Activated CD4-positive, alpha-beta T cell treated with anti-CD3 and anti-CD28 coated beads for 36 hours (primary cell): ENCODE measurements at regions not wholly inside any gene's neighbourhood (a gene's known extent, or its start where the extent isn't known, plus 50 kb on each side); places are given as distances from the start of the nearest gene placed in this dataset.
A peak's percentile ranks its signal among the peaks of the same experiment; 100 is the strongest.

ENCODE experiments used
- ATAC-seq: fragments of 200-7000 bp; cut with Tn5 transposase; one replicate; pipeline ENCODE4 v1.10.0; 2021; ENCODE audit warnings: mild to moderate bottlenecking, moderate library complexity
- CTCF ChIA-PET: fragments of 350-600 bp; sonication (Branson Sonifier 250); formaldehyde crosslinking; loops from one replicate; lab custom pipeline; 2021; ENCODE audit warnings: antibody characterized with exemption; lab: Charles Lee
- POLR2A ChIA-PET: fragments of 350-600 bp; sonication (Branson Sonifier 250); formaldehyde crosslinking; loops from one replicate; lab custom pipeline; 2021; ENCODE audit warnings: antibody characterized with exemption, inconsistent platforms; lab: Charles Lee
- DNase-seq: peaks from one replicate; pipeline ENCODE4 v3.0.0-alpha.2; 2020
- H3K27ac Mint-ChIP-seq: one replicate; pipeline ENCODE4 v1.8.0; 2021; ENCODE audit warnings: mixed read lengths
- H3K27me3 Mint-ChIP-seq: one replicate; pipeline ENCODE4 v1.8.0; 2021; ENCODE audit warnings: mixed read lengths
- H3K36me3 Mint-ChIP-seq: one replicate; pipeline ENCODE4 v1.8.0; 2021; ENCODE audit warnings: low read depth, mixed read lengths
- H3K4me1 Mint-ChIP-seq: one replicate; pipeline ENCODE4 v1.8.0; 2021; ENCODE audit warnings: mixed read lengths
- H3K4me3 Mint-ChIP-seq: one replicate; pipeline ENCODE4 v1.8.0; 2021; ENCODE audit warnings: mild to moderate bottlenecking, moderate library complexity, mixed read lengths
- H3K9me3 Mint-ChIP-seq: one replicate; pipeline ENCODE4 v1.8.0; 2021; ENCODE audit warnings: low read depth, mixed read lengths
- intact Hi-C, 2 experiments: fragments of 100-400 bp; cut with DNase I in 1 of 2; cut with micrococcal nuclease in 1 of 2; formaldehyde crosslinking; loops; one replicate each; pipeline versions ENCODE4 v1.14.2 to v1.15.1; 2022 to 2024; cut with DNase I, micrococcal nuclease

DNA sequence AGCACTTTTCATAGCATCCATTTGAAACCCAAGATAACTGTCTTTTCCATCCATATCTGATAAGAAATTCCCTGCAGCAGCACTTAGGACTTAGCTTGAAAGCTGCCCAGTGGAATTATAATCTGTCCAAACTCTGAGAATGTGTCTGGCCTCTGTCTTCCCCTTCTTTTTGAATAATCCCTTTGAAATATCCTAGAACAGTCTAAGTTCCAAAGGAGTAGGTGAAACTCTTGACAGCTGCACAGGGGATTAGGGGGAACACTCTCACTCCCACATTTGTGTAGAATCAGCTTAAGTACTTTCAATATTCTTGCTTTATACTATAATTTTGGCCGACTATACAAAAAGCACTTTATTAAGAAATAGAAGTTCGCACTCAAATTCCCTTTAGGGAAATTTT lies 157.7 kb downstream of the PAPSS1 start:
- Mint-ChIP-seq H3K4me3 (no peak overlapping the region), H3K4me1 (no peaks in the 10 kb centered on the region), H3K9me3 (peaks cover 2% of the 10 kb centered on the region), H3K36me3 (no peaks in the 10 kb centered on the region), H3K27me3 (peaks cover 13% of the 10 kb centered on the region), H3K27ac (no peak overlapping the region)
- DNase-seq (no peak), ATAC-seq (no peak)
- ChIA-PET POLR2A (no interaction called here), CTCF (no interaction called here)
- intact Hi-C loops, result no loop called here

DNA sequence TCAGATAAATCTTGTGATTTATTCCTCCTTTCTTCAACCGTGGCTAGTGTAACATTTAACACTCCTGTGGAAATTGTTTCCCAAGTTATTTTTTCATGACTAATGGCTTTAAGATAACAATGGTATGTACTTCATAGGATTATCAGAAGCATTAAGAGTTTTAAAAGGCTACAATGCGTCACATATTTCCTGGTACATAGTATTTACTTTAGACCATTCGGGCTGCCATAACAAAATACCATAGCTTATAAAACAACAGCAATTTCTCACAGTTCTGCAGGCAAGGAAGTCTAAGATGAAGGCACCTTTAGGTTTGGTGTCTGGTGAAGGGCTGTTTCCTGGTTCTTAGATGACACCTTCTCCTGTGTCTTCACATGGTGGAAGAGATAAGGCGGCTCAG lies 158.6 kb downstream of the PAPSS1 start:
- POLR2A ChIA-PET, result no interaction called here
- H3K4me1 Mint-ChIP-seq, result no peaks in the 10 kb centered on the region
- no peaks in the 10 kb centered on the region for H3K9me3 Mint-ChIP-seq
- CTCF ChIA-PET, result no interaction called here
- H3K36me3 Mint-ChIP-seq, result no peaks in the 10 kb centered on the region
- no peak overlapping the region for H3K27ac Mint-ChIP-seq
- intact Hi-C loops, result no loop called here
- DNase-seq (no peak), ATAC-seq (no peak)
- no peak overlapping the region for H3K4me3 Mint-ChIP-seq
- peaks cover 13% of the 10 kb centered on the region for H3K27me3 Mint-ChIP-seq

DNA sequence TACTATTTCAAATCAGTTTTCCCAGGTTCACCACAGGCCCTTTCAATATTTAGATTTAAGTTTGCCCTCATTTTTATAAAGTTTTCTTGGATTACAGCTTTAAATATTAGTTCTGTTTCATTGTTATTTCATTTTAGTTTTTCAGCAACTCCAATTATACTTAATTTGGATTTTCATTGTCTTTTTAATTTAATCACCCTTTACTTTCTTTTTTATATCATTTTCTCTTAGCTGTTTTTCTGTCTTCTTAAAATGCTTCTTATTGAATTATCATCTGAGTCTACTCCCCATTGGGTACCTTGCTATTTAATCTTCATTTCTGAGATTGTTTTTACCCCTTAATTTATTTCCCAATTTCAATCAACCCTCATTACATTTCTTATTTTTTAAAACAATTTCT lies 160.4 kb downstream of the PAPSS1 start:
- CTCF ChIA-PET, result interaction anchor here (0.6 to 0.7 kb wide), 2 partner anchors 26 to 354 kb away, joined by 3 read pairs; no protein-coding TSS in a partner anchor
- POLR2A ChIA-PET, result no interaction called here
- no peak for ATAC-seq
- H3K4me1 Mint-ChIP-seq, result no peaks in the 10 kb centered on the region
- H3K9me3 Mint-ChIP-seq, result no peaks in the 10 kb centered on the region
- H3K4me3 Mint-ChIP-seq, result no peak overlapping the region
- no peak overlapping the region for H3K27ac Mint-ChIP-seq
- no peaks in the 10 kb centered on the region for H3K36me3 Mint-ChIP-seq
- no peak for DNase-seq
- peaks cover 6% of the 10 kb centered on the region for H3K27me3 Mint-ChIP-seq
- intact Hi-C loops, result loop anchor here in 1 of 2 experiments (10.0 kb wide), 1 partner anchor 165 kb away; the partner anchor contains the start of gene PAPSS1

DNA sequence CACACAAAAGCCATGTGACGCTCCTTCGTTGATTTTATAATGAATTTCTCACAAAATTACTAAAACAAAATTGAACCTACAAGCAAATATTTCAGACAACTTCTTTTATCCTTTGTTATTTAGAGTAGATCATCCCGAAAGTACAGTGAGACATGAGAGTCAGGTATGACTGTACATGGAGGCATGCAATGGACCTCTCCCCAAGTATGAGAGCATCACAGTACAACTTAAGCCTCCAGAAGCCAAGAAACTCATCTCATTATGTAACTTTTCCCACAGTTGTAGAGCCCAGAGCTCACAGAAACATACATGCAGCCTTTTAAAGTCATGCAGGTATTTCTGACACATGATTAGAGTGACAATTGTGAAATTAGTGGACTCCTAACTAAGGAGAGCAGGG lies 167.7 kb downstream of the PAPSS1 start:
- ATAC-seq (no peak), DNase-seq (no peak)
- Mint-ChIP-seq H3K9me3 (no peaks in the 10 kb centered on the region), H3K4me3 (no peak overlapping the region), H3K4me1 (no peaks in the 10 kb centered on the region), H3K36me3 (no peaks in the 10 kb centered on the region), H3K27ac (no peak overlapping the region), H3K27me3 (no peaks in the 10 kb centered on the region)
- POLR2A ChIA-PET, result no interaction called here
- CTCF ChIA-PET, result interaction anchor here (0.6 to 2.2 kb wide), 4 partner anchors 155 to 1020 kb away, joined by 3 to 5 read pairs (median 3); no protein-coding TSS in a partner anchor
- intact Hi-C loops, result loop anchor here in 1 of 2 experiments (10.0 kb wide), 1 partner anchor 172 kb away; the partner anchor contains the start of gene PAPSS1

DNA sequence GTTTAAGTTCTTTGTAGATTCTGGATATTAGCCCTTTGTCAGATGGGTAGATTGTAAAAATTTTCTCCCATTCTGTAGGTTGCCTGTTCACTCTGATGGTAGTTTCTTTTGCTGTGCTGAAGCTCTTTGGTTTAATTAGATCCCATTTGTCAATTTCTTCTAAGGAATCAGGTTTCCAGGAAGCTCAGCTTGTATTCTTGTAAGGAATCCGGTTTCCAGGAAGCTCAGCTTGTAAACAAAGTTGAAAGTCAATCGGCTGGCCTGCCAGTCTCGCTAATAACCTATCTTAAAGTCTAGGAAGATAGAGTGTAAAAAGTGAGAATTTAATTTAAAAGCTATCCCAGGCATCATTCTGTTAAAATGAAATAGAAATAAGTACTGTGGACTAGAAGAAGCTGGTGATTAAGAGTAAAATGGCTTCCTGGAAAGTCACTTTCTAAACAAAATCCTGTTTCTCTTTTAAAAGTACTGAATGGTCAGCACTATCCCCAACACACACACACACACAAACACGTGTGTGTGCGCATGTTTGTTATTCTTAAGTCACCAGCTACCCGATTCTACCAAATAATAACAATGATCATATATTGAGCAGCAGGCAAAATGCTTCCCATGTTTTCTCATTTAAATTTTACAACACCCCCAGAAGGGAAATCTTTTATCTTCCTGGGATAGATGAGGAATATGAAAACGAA lies 171.7 kb downstream of the PAPSS1 start:
- POLR2A ChIA-PET, result no interaction called here
- no peaks in the 10 kb centered on the region for H3K9me3 Mint-ChIP-seq
- H3K27ac Mint-ChIP-seq, result no peak overlapping the region
- CTCF ChIA-PET, result interaction anchor here (0.6 to 1.1 kb wide), 2 partner anchors 56 to 365 kb away, joined by 3 to 4 read pairs; no protein-coding TSS in a partner anchor
- intact Hi-C loops, result no loop called here
- H3K36me3 Mint-ChIP-seq, result no peaks in the 10 kb centered on the region
- no peak overlapping the region for H3K4me3 Mint-ChIP-seq
- no peak for ATAC-seq
- no peaks in the 10 kb centered on the region for H3K27me3 Mint-ChIP-seq
- no peak for DNase-seq
- H3K4me1 Mint-ChIP-seq, result no peaks in the 10 kb centered on the region

DNA sequence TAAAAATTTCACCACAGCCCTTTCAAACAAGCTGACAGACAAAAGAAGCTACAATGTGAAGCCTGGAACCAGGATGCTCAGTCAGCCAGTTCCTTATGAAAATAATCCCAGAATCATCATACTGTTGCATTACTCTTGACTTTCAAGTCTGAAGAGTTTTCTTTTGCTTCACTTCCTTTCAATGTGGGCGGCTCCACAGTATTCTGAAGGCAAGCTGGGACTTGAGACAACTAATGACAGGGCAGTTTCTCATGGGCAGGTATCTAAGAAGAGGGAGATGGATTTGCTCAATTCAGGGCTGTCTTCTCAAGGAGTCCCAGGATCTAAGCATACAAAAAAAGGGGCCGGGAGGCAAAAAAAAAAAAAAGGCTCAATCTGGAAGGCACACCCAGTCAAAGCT lies 173.4 kb downstream of the PAPSS1 start:
- Mint-ChIP-seq H3K9me3 (no peaks in the 10 kb centered on the region), H3K27ac (no peak overlapping the region), H3K36me3 (no peaks in the 10 kb centered on the region), H3K27me3 (peaks cover under 1% of the 10 kb centered on the region), H3K4me1 (no peaks in the 10 kb centered on the region), H3K4me3 (no peak overlapping the region)
- POLR2A ChIA-PET, result no interaction called here
- intact Hi-C loops, result no loop called here
- ATAC-seq (no peak), DNase-seq (no peak)
- CTCF ChIA-PET, result interaction anchor here (0.7 to 1.2 kb wide), 2 partner anchors 26 to 366 kb away, joined by 3 read pairs; no protein-coding TSS in a partner anchor

DNA sequence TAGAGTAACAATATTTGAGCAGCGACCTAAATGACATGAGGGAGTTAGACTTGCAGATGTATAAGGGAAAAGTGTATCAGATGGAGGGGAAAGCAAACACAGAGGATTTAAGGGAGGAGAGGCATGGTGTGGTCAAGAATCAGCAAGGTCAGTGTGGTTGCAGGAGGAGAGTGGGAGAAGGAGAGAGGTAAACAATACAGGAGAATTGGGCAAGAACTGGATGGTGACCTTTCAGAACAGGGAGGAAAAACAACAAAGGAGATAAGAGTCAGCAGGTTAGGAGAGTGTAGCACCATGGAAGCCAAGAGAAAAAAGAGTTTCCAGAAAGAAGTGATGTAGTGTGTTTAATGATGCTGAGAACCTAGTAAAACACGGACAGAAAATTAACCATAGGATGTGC lies 178.5 kb downstream of the PAPSS1 start:
- CTCF ChIA-PET, result no interaction called here

DNA sequence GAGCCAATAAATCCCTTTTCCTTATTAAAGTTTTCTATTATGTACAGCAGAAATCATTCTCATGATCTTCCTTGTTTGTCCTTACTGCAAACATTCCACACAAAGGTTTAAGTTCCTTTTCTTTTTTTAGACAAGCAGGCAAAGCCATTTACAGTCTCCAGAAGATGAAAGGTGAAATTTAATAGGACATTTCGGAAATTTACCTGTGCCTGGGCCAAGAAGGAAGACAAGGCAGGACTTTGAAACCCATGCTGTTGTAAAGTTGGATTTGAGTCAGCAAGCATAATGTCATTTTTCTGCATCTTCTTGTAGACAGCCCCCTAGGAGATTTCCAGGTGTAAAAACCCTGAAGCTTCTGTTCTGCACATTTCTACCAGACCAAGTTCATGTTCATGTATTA lies 188.1 kb downstream of the PAPSS1 start:
- DNase-seq (no peak), ATAC-seq (no peak)
- H3K27me3 Mint-ChIP-seq, result peaks cover 4% of the 10 kb centered on the region
- no peaks in the 10 kb centered on the region for H3K4me1 Mint-ChIP-seq
- no peak overlapping the region for H3K27ac Mint-ChIP-seq
- intact Hi-C loops, result no loop called here
- ChIA-PET CTCF (no interaction called here), POLR2A (no interaction called here)
- no peaks in the 10 kb centered on the region for H3K36me3 Mint-ChIP-seq
- no peak overlapping the region for H3K4me3 Mint-ChIP-seq
- H3K9me3 Mint-ChIP-seq, result no peaks in the 10 kb centered on the region

More for the DNA sequence above, 178.5 kb downstream of the PAPSS1 start:
- POLR2A ChIA-PET, result no interaction called here
- DNase-seq, result no peak
- Mint-ChIP-seq H3K36me3 (no peaks in the 10 kb centered on the region), H3K9me3 (no peaks in the 10 kb centered on the region), H3K4me1 (no peaks in the 10 kb centered on the region), H3K27ac (no peak overlapping the region), H3K27me3 (peaks cover 5% of the 10 kb centered on the region), H3K4me3 (no peak overlapping the region)
- no peak for ATAC-seq
- intact Hi-C loops, result no loop called here

DNA sequence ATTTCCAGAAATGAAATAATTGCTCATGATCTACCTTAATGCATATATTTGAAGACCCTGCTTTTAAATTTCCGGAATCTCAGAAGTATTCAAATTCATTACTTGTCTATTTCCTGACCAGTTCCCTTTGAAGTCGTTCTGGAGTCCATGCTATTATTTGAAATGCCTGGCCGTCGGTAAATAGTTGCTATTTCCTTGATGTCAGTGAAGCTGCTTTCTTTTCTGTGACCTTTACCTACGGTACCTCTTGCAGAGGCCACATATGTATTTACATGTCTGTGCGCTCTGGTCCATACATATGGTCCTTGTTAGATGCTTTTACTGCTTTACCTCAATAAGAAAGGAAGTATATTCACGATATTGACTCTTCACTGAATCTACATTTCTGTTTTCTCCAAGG lies 199.7 kb downstream of the PAPSS1 start:
- POLR2A ChIA-PET, result no interaction called here
- DNase-seq, result no peak
- Mint-ChIP-seq H3K27ac (no peak overlapping the region), H3K36me3 (no peaks in the 10 kb centered on the region), H3K4me1 (no peaks in the 10 kb centered on the region), H3K27me3 (peaks cover 6% of the 10 kb centered on the region), H3K4me3 (no peak overlapping the region), H3K9me3 (no peaks in the 10 kb centered on the region)
- intact Hi-C loops, result no loop called here
- no peak for ATAC-seq
- CTCF ChIA-PET, result interaction anchor here (1.0 kb wide), 1 partner anchor 26 kb away, joined by 3 read pairs; no protein-coding TSS in a partner anchor

DNA sequence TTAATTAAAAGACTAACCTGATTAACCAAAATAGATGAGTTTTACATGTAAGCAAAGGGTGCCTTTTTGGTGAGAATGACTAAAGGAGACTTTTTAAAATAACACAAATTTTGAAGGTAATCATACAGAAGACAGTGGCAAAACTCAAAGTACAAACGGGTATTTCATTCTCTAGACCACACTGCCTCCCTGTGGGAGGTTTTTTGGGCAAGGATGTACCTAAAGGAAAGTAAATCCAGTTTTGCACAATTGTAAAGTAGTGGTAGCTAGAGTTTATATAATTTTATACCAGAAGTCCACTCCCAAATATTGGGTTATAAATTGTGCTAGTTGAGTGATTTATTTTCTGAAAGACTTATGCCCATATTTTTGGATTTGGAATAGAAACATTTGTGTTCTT lies 201.0 kb downstream of the PAPSS1 start:
- DNase-seq (peak; percentile 10), ATAC-seq (no peak)
- Mint-ChIP-seq H3K9me3 (no peaks in the 10 kb centered on the region), H3K36me3 (no peaks in the 10 kb centered on the region), H3K4me3 (no peak overlapping the region), H3K27ac (no peak overlapping the region), H3K27me3 (peaks cover 6% of the 10 kb centered on the region), H3K4me1 (no peaks in the 10 kb centered on the region)
- POLR2A ChIA-PET, result no interaction called here
- CTCF ChIA-PET, result no interaction called here
- intact Hi-C loops, result no loop called here

DNA sequence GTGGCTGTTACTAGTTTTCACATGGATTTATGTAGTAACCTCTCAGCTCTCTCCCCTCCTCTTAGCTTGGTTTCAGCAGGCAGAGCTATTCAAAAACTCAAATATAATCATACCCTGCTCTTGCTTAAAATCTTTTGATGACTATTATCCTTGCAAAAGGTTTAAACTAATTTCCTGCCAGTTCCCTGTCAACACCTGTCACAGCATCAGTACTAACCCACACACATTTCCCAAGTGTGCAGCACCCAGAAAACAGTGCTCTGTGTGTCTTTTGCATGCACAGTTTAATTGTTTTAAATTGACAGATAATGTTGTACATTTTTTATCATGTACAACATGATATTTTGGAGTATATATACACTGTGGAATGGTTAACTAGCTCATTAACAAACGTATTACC lies 202.0 kb downstream of the PAPSS1 start:
- Mint-ChIP-seq H3K36me3 (no peaks in the 10 kb centered on the region), H3K4me1 (no peaks in the 10 kb centered on the region), H3K4me3 (no peak overlapping the region), H3K27ac (no peak overlapping the region), H3K9me3 (no peaks in the 10 kb centered on the region), H3K27me3 (peaks cover 6% of the 10 kb centered on the region)
- ChIA-PET POLR2A (no interaction called here), CTCF (interaction anchor here (1.3 kb wide), 1 partner anchor 164 kb away, joined by 3 read pairs; no protein-coding TSS in a partner anchor)
- intact Hi-C loops, result no loop called here
- no peak for ATAC-seq
- DNase-seq, result no peak

DNA sequence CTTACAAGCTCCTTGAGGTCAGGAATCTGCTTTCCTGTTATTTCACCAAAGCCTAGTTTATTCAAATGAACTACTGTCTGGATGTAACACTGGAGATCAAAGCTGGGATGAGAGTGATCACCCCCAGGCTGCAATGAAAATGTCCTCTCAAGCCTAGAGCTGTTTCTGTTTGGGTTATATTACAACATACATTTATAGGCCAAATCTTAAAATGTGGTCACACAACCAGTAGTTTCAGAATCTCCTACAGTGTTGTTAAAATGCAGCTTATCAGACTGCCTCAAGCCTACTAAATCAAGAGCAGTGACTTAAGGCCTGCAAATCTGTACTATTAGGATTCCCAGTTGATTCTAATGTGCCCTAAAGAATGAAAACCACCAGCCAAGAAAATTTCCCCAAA lies 207.5 kb downstream of the PAPSS1 start:
- no peaks in the 10 kb centered on the region for H3K36me3 Mint-ChIP-seq

More for the DNA sequence above, 207.5 kb downstream of the PAPSS1 start:
- no peak for ATAC-seq
- H3K4me3 Mint-ChIP-seq, result no peak overlapping the region
- peaks cover 4% of the 10 kb centered on the region for H3K27me3 Mint-ChIP-seq
- no peak for DNase-seq
- no peaks in the 10 kb centered on the region for H3K9me3 Mint-ChIP-seq
- H3K27ac Mint-ChIP-seq, result no peak overlapping the region
- intact Hi-C loops, result no loop called here
- ChIA-PET CTCF (no interaction called here), POLR2A (no interaction called here)
- no peaks in the 10 kb centered on the region for H3K4me1 Mint-ChIP-seq
